ENCODE measurements at regions not wholly inside any gene's neighbourhood (a gene's known extent, or its start where the extent isn't known, plus 50 kb on each side); places are given as distances from the start of the nearest gene placed in this dataset.
"Not testable (repeated sequence)": the region's sequence is repeated elsewhere in the genome, so short reads cannot be mapped to it uniquely, and the experiment has no call there.

DNA sequence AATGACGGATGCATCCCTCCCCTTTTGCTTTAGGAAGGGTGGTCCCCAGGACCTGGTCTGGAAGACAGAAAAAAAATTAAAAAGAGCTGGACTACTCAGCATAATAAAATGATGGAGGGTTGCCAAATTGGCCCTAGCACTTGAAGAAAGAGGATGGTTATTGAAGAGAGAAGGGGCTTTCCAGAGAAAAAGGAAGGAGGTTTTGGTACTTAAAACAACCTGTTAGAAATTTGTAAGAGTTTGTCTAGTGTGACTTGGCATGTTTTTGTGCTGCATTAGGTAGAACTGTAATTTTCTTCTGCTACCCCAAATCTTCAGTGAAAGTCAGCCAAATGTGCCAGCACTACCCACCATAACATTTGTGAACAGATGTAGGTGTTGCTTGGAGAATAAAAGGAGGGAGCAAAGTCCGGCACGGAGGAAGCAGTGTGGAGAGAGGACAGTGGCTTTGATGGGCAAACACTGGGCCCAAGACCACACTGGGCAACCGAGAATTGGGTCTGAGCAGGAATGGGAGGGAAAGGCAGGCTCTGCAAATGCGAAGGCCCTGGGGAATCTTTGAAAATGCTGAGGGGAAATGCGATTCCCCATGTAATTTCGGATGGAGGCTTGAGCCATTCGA, 160.9 kb downstream of the QRSL1 start:
- Mint-ChIP-seq H3K4me1 (no peaks in the 10 kb centered on the region), H3K27ac (no peak overlapping the region), H3K36me3 (no peaks in the 10 kb centered on the region), H3K9me3 (no peaks in the 10 kb centered on the region), H3K4me3 (no peak overlapping the region), H3K27me3 (peaks cover 24% of the 10 kb centered on the region)
- no peak for DNase-seq
- CTCF ChIA-PET: no interaction called here

- CTCF ChIA-PET: no interaction called here
- H3K27me3 Mint-ChIP-seq: peaks cover 24% of the 10 kb centered on the region
Observed at GRCh38 chr6:106789428-106790148, 160.2 kb downstream of the QRSL1 start.

DNA sequence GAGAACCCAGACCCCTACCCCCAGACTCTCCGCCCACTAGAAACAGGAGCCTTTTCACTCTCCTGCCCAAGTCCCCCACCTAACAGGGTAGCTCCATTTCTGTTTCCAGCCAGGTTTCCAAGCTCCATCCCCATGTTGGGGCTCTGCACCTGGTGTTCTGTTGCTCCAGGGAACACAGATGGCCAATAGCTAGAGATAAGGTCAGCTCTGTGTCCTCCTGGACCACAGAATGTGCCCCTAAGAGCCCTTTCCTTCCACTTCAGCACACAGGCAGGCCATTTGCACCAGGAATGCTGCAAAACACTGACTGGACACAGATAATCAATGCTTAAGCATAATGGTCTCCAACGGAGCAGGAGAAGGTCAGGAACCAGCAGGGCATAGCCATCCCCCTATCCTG, 159.4 kb downstream of the QRSL1 start:
- no peaks in the 10 kb centered on the region for H3K4me1 Mint-ChIP-seq
- CTCF ChIA-PET: no interaction called here
- H3K27me3 Mint-ChIP-seq: peaks cover 26% of the 10 kb centered on the region
- no peaks in the 10 kb centered on the region for H3K9me3 Mint-ChIP-seq
- H3K27ac Mint-ChIP-seq: no peak overlapping the region
- H3K36me3 Mint-ChIP-seq: no peaks in the 10 kb centered on the region
- no peak for DNase-seq
- no peak overlapping the region for H3K4me3 Mint-ChIP-seq

More at GRCh38 chr6:106789428-106790148, 160.2 kb downstream of the QRSL1 start:
- no peak overlapping the region for H3K4me3 Mint-ChIP-seq
- no peaks in the 10 kb centered on the region for H3K36me3 Mint-ChIP-seq
- H3K4me1 Mint-ChIP-seq: no peaks in the 10 kb centered on the region
- no peak for DNase-seq
- H3K9me3 Mint-ChIP-seq: no peaks in the 10 kb centered on the region
- no peak overlapping the region for H3K27ac Mint-ChIP-seq

- DNase-seq: no peak
- CTCF ChIA-PET: no interaction called here
Observed at GRCh38 chr6:106787327-106788196, 158.2 kb downstream of the QRSL1 start.

GRCh38 chr6:106785298-106785697, 155.9 kb downstream of the QRSL1 start:
- Mint-ChIP-seq H3K36me3 (no peaks in the 10 kb centered on the region), H3K4me1 (no peaks in the 10 kb centered on the region), H3K27ac (no peak overlapping the region), H3K27me3 (peaks cover 26% of the 10 kb centered on the region), H3K9me3 (no peaks in the 10 kb centered on the region), H3K4me3 (no peak overlapping the region)
- DNase-seq: no peak
- CTCF ChIA-PET: no interaction called here

More at GRCh38 chr6:106787327-106788196, 158.2 kb downstream of the QRSL1 start:
- Mint-ChIP-seq H3K27ac (no peak overlapping the region), H3K27me3 (peaks cover 21% of the 10 kb centered on the region), H3K4me3 (no peak overlapping the region), H3K36me3 (no peaks in the 10 kb centered on the region), H3K4me1 (no peaks in the 10 kb centered on the region), H3K9me3 (no peaks in the 10 kb centered on the region)

DNA sequence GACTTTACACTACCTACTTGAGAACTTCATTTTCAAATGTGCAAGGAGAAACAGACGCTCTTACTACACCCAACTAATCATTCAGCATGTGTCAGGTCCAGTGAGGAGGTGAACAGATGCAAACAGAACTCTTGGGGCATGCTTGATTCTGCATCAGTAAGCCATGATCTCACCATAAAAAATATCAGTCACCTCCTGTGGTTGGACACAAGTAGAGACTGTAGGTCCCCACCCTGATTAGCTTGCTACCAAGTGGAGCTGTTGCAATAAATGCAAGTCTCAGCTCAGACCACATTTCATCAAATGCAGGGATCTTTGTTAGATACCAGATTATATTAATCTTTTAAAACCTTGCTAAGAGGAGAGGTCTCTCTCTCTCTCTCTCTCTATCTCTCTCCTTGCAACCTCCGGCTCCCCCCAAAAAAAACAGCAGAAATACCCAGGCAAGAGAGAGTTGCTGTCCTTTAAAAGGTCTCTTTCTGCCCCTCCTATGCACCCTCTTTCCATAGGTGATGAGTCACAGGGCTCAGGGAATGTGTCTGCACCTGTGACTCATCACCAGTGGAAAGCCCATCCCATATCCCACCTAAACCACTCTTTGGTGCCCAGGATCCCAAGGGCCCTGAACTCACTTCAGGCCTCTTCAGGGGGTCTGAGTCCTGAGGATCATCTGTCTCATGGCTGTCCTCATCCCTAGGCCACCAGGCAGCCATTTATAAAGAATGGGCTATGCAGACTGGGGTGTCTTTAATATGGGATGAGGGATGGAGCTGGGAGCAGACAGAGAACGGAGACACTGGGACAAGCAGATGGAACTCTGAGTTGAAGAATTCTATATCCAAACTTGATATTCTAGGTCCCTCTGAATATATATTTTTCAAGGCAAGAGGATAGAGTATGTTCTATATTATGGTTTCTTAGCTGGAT, 154.5 kb downstream of the QRSL1 start:
- no peaks in the 10 kb centered on the region for H3K36me3 Mint-ChIP-seq
- CTCF ChIA-PET: no interaction called here
- H3K9me3 Mint-ChIP-seq: peaks cover 8% of the 10 kb centered on the region
- no peaks in the 10 kb centered on the region for H3K4me1 Mint-ChIP-seq
- no peak overlapping the region for H3K27ac Mint-ChIP-seq
- DNase-seq: no peak
- H3K4me3 Mint-ChIP-seq: no peak overlapping the region
- peaks cover 21% of the 10 kb centered on the region for H3K27me3 Mint-ChIP-seq

- no peak for DNase-seq
- Mint-ChIP-seq H3K27ac (no peak overlapping the region), H3K9me3 (peaks cover 8% of the 10 kb centered on the region), H3K36me3 (no peaks in the 10 kb centered on the region), H3K4me3 (no peak overlapping the region), H3K27me3 (peaks cover 17% of the 10 kb centered on the region), H3K4me1 (no peaks in the 10 kb centered on the region)
- CTCF ChIA-PET: no interaction called here
Observed at GRCh38 chr6:106782536-106783285, 153.3 kb downstream of the QRSL1 start.

GRCh38 chr6:106779552-106779951, 150.2 kb downstream of the QRSL1 start:
- CTCF ChIA-PET, DNase-seq, H3K9me3 Mint-ChIP-seq, H3K4me3 Mint-ChIP-seq, H3K4me1 Mint-ChIP-seq, H3K36me3 Mint-ChIP-seq, H3K27ac Mint-ChIP-seq: not testable (repeated sequence)
- peaks cover 14% of the 10 kb centered on the region for H3K27me3 Mint-ChIP-seq

DNA sequence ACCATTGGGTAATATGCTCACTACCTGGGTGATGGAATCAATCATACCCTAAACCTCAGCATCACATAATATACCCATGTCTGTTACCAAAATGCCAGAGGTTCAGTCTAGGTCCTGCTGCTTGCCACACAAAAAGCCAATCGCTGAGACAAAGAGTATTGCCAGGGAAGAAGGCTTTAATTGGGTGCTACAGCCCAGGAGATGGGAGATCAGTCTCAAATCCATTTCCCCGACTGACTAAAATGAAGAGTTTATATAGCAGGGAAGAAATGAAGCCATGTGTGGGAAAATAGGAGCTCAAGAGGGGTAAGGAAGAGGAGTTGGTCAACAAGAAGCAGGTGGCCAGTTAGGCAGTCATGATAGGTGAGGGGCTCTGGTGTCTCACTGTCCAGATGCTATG, 149.6 kb downstream of the QRSL1 start:
- CTCF ChIA-PET: no interaction called here
- no peak for DNase-seq
- peaks cover 10% of the 10 kb centered on the region for H3K27me3 Mint-ChIP-seq
- no peak overlapping the region for H3K4me3 Mint-ChIP-seq
- peaks cover 8% of the 10 kb centered on the region for H3K9me3 Mint-ChIP-seq
- no peaks in the 10 kb centered on the region for H3K4me1 Mint-ChIP-seq
- H3K36me3 Mint-ChIP-seq: no peaks in the 10 kb centered on the region
- H3K27ac Mint-ChIP-seq: no peak overlapping the region

DNA sequence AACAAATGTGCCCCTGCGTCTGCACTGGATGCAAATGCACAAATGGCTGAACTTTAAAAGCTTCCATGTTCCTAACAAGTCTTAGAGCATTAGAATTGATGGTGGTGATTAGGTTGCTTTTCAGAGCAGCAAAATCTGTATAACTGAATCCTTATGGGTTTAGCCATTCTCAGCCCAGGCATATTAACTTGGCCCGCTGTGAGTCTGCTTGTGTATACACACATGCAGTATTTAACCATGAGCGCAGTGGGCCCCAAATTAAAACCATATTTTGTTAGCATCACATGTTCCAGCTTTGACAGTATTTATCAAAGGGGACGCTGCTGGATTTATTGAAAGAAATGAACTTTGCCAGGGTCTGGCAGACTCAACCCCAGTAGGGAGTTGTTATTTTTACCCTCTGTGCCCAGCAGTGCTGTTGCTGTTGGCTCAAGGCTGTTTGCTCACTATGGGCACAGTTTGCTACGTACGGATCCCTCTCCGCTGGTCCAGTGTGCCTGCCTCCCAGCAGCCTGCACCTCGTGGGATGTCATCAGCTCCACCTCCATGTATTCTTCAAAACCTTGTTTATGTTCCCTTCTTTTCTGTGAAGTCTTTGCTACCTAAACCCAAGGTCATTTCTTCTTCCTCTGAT, 144.7 kb downstream of the QRSL1 start:
- no peaks in the 10 kb centered on the region for H3K4me1 Mint-ChIP-seq
- CTCF ChIA-PET: no interaction called here

GRCh38 chr6:106773522-106773921, 144.1 kb downstream of the QRSL1 start:
- Mint-ChIP-seq H3K27me3 (no peaks in the 10 kb centered on the region), H3K9me3 (peaks cover 8% of the 10 kb centered on the region), H3K27ac (no peak overlapping the region), H3K4me1 (no peaks in the 10 kb centered on the region), H3K4me3 (no peak overlapping the region), H3K36me3 (no peaks in the 10 kb centered on the region)
- no peak for DNase-seq
- CTCF ChIA-PET: no interaction called here

More for the DNA sequence above, 144.7 kb downstream of the QRSL1 start:
- no peak overlapping the region for H3K4me3 Mint-ChIP-seq
- peaks cover 8% of the 10 kb centered on the region for H3K9me3 Mint-ChIP-seq
- no peaks in the 10 kb centered on the region for H3K27me3 Mint-ChIP-seq
- H3K27ac Mint-ChIP-seq: no peak overlapping the region
- no peaks in the 10 kb centered on the region for H3K36me3 Mint-ChIP-seq
- DNase-seq: no peak

- CTCF ChIA-PET: no interaction called here
- no peak for DNase-seq
- Mint-ChIP-seq H3K9me3 (peaks cover 8% of the 10 kb centered on the region), H3K36me3 (no peaks in the 10 kb centered on the region), H3K27me3 (no peaks in the 10 kb centered on the region), H3K27ac (no peak overlapping the region), H3K4me3 (no peak overlapping the region), H3K4me1 (no peaks in the 10 kb centered on the region)
Observed at GRCh38 chr6:106772270-106773142, 143.1 kb downstream of the QRSL1 start.
